ENCODE measurements at regions not wholly inside any gene's neighbourhood (a gene's known extent, or its start where the extent isn't known, plus 50 kb on each side); places are given as distances from the start of the nearest gene placed in this dataset.
"Not testable (repeated sequence)": the region's sequence is repeated elsewhere in the genome, so short reads cannot be mapped to it uniquely, and the experiment has no call there.

- no peaks in the 10 kb centered on the region for H3K27me3 ChIP-seq (ENCODE audit: control insufficient read depth, insufficient read depth, low read length)
- no peak overlapping the region for H3K27ac ChIP-seq (ENCODE audit: low read length)
- WGBS (ENCODE audit: insufficient coverage, insufficient read length) = no CpG with 5 or more reads among the region's 1 CpG
- H3K4me1 ChIP-seq (ENCODE audit: control insufficient read depth, insufficient read depth, low read length) = no peaks in the 10 kb centered on the region; the same call in 1 of the 2 replicates
- no peak overlapping the region for H3K4me3 ChIP-seq (ENCODE audit: low read length)
- no peaks in the 10 kb centered on the region for H3K36me3 ChIP-seq (ENCODE audit: control insufficient read depth, insufficient read depth, low read length)
- DNase-seq (ENCODE audit: low read depth, low spot score) = no peak
- H3K9me3 ChIP-seq (ENCODE audit: control insufficient read depth, insufficient read depth, low read length) = no peaks in the 10 kb centered on the region
These were observed 727.0 kb upstream of the NEGR1 start for GRCh38 chr1:73009311-73009710.

GRCh38 chr1:72997624-72998023 lies 715.3 kb upstream of the NEGR1 start:
- Histone ChIP-seq H3K27me3 (ENCODE audit: control insufficient read depth, insufficient read depth, low read length) (no peaks in the 10 kb centered on the region), H3K36me3 (ENCODE audit: control insufficient read depth, insufficient read depth, low read length) (no peaks in the 10 kb centered on the region), H3K27ac (ENCODE audit: low read length) (no peak overlapping the region), H3K4me3 (ENCODE audit: low read length) (no peak overlapping the region), H3K9me3 (ENCODE audit: control insufficient read depth, insufficient read depth, low read length) (no peaks in the 10 kb centered on the region), H3K4me1 (ENCODE audit: control insufficient read depth, insufficient read depth, low read length) (no peaks in the 10 kb centered on the region)
- no peak for DNase-seq (ENCODE audit: low read depth, low spot score)
- no CpG with 5 or more reads among the region's 4 CpGs for WGBS (ENCODE audit: insufficient coverage, insufficient read length)

- H3K36me3 ChIP-seq (ENCODE audit: control insufficient read depth, insufficient read depth, low read length) = no peaks in the 10 kb centered on the region
- no peaks in the 10 kb centered on the region for H3K9me3 ChIP-seq (ENCODE audit: control insufficient read depth, insufficient read depth, low read length)
- no peak overlapping the region for H3K27ac ChIP-seq (ENCODE audit: low read length)
- no peak for DNase-seq (ENCODE audit: low read depth, low spot score)
- no peaks in the 10 kb centered on the region for H3K4me1 ChIP-seq (ENCODE audit: control insufficient read depth, insufficient read depth, low read length)
- WGBS (ENCODE audit: insufficient coverage, insufficient read length) = no CpG with 5 or more reads among the region's 3 CpGs
- no peaks in the 10 kb centered on the region for H3K27me3 ChIP-seq (ENCODE audit: control insufficient read depth, insufficient read depth, low read length)
- H3K4me3 ChIP-seq (ENCODE audit: low read length) = no peak overlapping the region
These were observed 714.7 kb upstream of the NEGR1 start for GRCh38 chr1:72997041-72997440.

- H3K9me3 ChIP-seq (ENCODE audit: control insufficient read depth, insufficient read depth, low read length); H3K27me3 ChIP-seq (ENCODE audit: control insufficient read depth, insufficient read depth, low read length); H3K4me3 ChIP-seq (ENCODE audit: low read length); H3K36me3 ChIP-seq (ENCODE audit: control insufficient read depth, insufficient read depth, low read length); H3K4me1 ChIP-seq (ENCODE audit: control insufficient read depth, insufficient read depth, low read length); DNase-seq (ENCODE audit: low read depth, low spot score); H3K27ac ChIP-seq (ENCODE audit: low read length): not testable (repeated sequence)
- no CpG with 5 or more reads among the region's 4 CpGs for whole genome bisulfite sequencing (ENCODE audit: insufficient coverage, insufficient read length)
These were observed 705.5 kb upstream of the NEGR1 start for GRCh38 chr1:72987871-72988270.

- H3K9me3 ChIP-seq (ENCODE audit: control insufficient read depth, insufficient read depth, low read length) = no peaks in the 10 kb centered on the region
- H3K4me3 ChIP-seq (ENCODE audit: low read length) = no peak overlapping the region
- H3K27ac ChIP-seq (ENCODE audit: low read length) = no peak overlapping the region
- no peaks in the 10 kb centered on the region for H3K36me3 ChIP-seq (ENCODE audit: control insufficient read depth, insufficient read depth, low read length)
- no peaks in the 10 kb centered on the region for H3K27me3 ChIP-seq (ENCODE audit: control insufficient read depth, insufficient read depth, low read length)
- no peaks in the 10 kb centered on the region; the same call in 1 of the 2 replicates for H3K4me1 ChIP-seq (ENCODE audit: control insufficient read depth, insufficient read depth, low read length)
- WGBS (ENCODE audit: insufficient coverage, insufficient read length) = no CpG with 5 or more reads among the region's 2 CpGs
- DNase-seq (ENCODE audit: low read depth, low spot score) = no peak
These were observed 704.4 kb upstream of the NEGR1 start for GRCh38 chr1:72986591-72987290.

- DNase-seq (ENCODE audit: low read depth, low spot score); H3K27ac ChIP-seq (ENCODE audit: low read length); H3K4me1 ChIP-seq (ENCODE audit: control insufficient read depth, insufficient read depth, low read length); H3K9me3 ChIP-seq (ENCODE audit: control insufficient read depth, insufficient read depth, low read length); H3K27me3 ChIP-seq (ENCODE audit: control insufficient read depth, insufficient read depth, low read length); H3K4me3 ChIP-seq (ENCODE audit: low read length); H3K36me3 ChIP-seq (ENCODE audit: control insufficient read depth, insufficient read depth, low read length): not testable (repeated sequence)
- no CpG with 5 or more reads among the region's 11 CpGs for WGBS (ENCODE audit: insufficient coverage, insufficient read length)
These were observed 702.7 kb upstream of the NEGR1 start for GRCh38 chr1:72985024-72985423.

- not testable (repeated sequence) for H3K36me3 ChIP-seq (ENCODE audit: control insufficient read depth, insufficient read depth, low read length); H3K4me1 ChIP-seq (ENCODE audit: control insufficient read depth, insufficient read depth, low read length); H3K4me3 ChIP-seq (ENCODE audit: low read length); H3K9me3 ChIP-seq (ENCODE audit: control insufficient read depth, insufficient read depth, low read length); H3K27ac ChIP-seq (ENCODE audit: low read length); DNase-seq (ENCODE audit: low read depth, low spot score); H3K27me3 ChIP-seq (ENCODE audit: control insufficient read depth, insufficient read depth, low read length)
- WGBS (ENCODE audit: insufficient coverage, insufficient read length) = no CpG with 5 or more reads among the region's 15 CpGs
These were observed 700.7 kb upstream of the NEGR1 start for GRCh38 chr1:72983011-72983410.

GRCh38 chr1:72969461-72969860 lies 687.1 kb upstream of the NEGR1 start:
- H3K4me1 ChIP-seq (ENCODE audit: control insufficient read depth, insufficient read depth, low read length) = no peaks in the 10 kb centered on the region
- H3K27ac ChIP-seq (ENCODE audit: low read length) = no peak overlapping the region
- no peak for DNase-seq (ENCODE audit: low read depth, low spot score)
- H3K9me3 ChIP-seq (ENCODE audit: control insufficient read depth, insufficient read depth, low read length) = no peaks in the 10 kb centered on the region
- no peaks in the 10 kb centered on the region for H3K27me3 ChIP-seq (ENCODE audit: control insufficient read depth, insufficient read depth, low read length)
- H3K4me3 ChIP-seq (ENCODE audit: low read length) = no peak overlapping the region
- H3K36me3 ChIP-seq (ENCODE audit: control insufficient read depth, insufficient read depth, low read length) = no peaks in the 10 kb centered on the region
- WGBS (ENCODE audit: insufficient coverage, insufficient read length) = no CpG with 5 or more reads among the region's 1 CpG

GRCh38 chr1:72954943-72955342 lies 672.6 kb upstream of the NEGR1 start:
- Histone ChIP-seq H3K4me3 (ENCODE audit: low read length) (no peak overlapping the region), H3K36me3 (ENCODE audit: control insufficient read depth, insufficient read depth, low read length) (no peaks in the 10 kb centered on the region), H3K4me1 (ENCODE audit: control insufficient read depth, insufficient read depth, low read length) (no peaks in the 10 kb centered on the region), H3K27ac (ENCODE audit: low read length) (no peak overlapping the region), H3K9me3 (ENCODE audit: control insufficient read depth, insufficient read depth, low read length) (no peaks in the 10 kb centered on the region), H3K27me3 (ENCODE audit: control insufficient read depth, insufficient read depth, low read length) (no peaks in the 10 kb centered on the region)
- no peak for DNase-seq (ENCODE audit: low read depth, low spot score)

GRCh38 chr1:72950900-72951299 lies 668.6 kb upstream of the NEGR1 start:
- H3K36me3 ChIP-seq (ENCODE audit: control insufficient read depth, insufficient read depth, low read length); H3K4me1 ChIP-seq (ENCODE audit: control insufficient read depth, insufficient read depth, low read length); H3K27ac ChIP-seq (ENCODE audit: low read length); DNase-seq (ENCODE audit: low read depth, low spot score); H3K9me3 ChIP-seq (ENCODE audit: control insufficient read depth, insufficient read depth, low read length); H3K27me3 ChIP-seq (ENCODE audit: control insufficient read depth, insufficient read depth, low read length); H3K4me3 ChIP-seq (ENCODE audit: low read length): not testable (repeated sequence)
- no CpG with 5 or more reads among the region's 3 CpGs for WGBS (ENCODE audit: insufficient coverage, insufficient read length)

- Histone ChIP-seq H3K36me3 (ENCODE audit: control insufficient read depth, insufficient read depth, low read length) (no peaks in the 10 kb centered on the region), H3K9me3 (ENCODE audit: control insufficient read depth, insufficient read depth, low read length) (no peaks in the 10 kb centered on the region), H3K27me3 (ENCODE audit: control insufficient read depth, insufficient read depth, low read length) (no peaks in the 10 kb centered on the region), H3K4me3 (ENCODE audit: low read length) (no peak overlapping the region), H3K4me1 (ENCODE audit: control insufficient read depth, insufficient read depth, low read length) (no peaks in the 10 kb centered on the region), H3K27ac (ENCODE audit: low read length) (no peak overlapping the region)
- WGBS (ENCODE audit: insufficient coverage, insufficient read length) = no CpG with 5 or more reads among the region's 3 CpGs
- no peak for DNase-seq (ENCODE audit: low read depth, low spot score)
These were observed 664.7 kb upstream of the NEGR1 start for GRCh38 chr1:72946903-72947499.
